ENCODE measurements at regions not wholly inside any gene's neighbourhood (a gene's known extent, or its start where the extent isn't known, plus 50 kb on each side); places are given as distances from the start of the nearest gene placed in this dataset.
"Not testable (repeated sequence)": the region's sequence is repeated elsewhere in the genome, so short reads cannot be mapped to it uniquely, and the experiment has no call there.

GRCh38 chr18:43751203-43751602, 473.9 kb upstream of the SYT4 start:
- no peak for DNase-seq

- no peak for DNase-seq
Observed at GRCh38 chr18:43751835-43752234, 474.5 kb upstream of the SYT4 start.

- DNase-seq = no peak
Observed at GRCh38 chr18:43757273-43757672, 480.0 kb upstream of the SYT4 start.

DNA sequence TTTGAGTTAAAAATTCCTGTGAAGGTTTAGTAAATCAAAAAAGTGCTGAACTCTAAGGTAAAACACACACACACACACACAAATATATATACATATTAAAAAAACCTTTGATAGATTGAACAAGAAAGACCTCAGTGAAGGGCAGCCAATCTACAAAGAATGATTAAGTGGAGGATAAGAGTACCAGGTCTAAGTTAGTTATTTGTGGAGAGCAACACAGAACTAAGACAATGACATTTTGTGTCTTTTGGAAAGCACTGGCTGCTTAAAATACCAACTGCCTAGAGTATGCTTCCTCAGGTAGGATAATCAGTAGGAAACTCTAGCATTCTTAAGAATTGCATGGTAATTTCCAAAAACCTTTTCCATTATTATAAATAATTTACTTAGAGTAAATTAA, 481.4 kb upstream of the SYT4 start:
- no peak for DNase-seq

- no peak for DNase-seq
Observed at GRCh38 chr18:43760010-43760409, 482.7 kb upstream of the SYT4 start.

- DNase-seq = no peak
Observed at GRCh38 chr18:43772907-43773306, 495.6 kb upstream of the SYT4 start.

DNA sequence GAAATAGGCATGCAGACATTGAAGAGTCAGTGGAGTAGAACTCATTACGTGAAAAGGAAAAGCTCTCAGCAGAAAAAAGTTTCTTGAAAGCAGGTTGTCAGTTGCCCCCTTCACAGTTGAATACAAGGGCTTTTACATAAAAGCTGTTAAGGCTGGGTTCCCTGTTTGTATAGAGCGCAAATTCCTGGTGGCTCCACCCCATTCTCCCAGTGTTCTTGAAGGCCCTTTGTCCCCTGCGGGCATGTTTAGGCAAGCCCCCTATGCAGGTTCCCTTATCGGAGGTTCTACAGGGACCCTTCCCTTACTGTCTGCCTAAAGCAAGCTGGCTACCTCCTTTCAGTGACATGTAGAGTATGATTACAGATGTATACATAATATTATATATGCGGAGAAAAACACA, 497.2 kb upstream of the SYT4 start:
- DNase-seq = no peak

- no peak for DNase-seq
Observed at GRCh38 chr18:43775591-43775990, 498.3 kb upstream of the SYT4 start.

- no peak for DNase-seq
Observed at GRCh38 chr18:43776997-43777396, 499.7 kb upstream of the SYT4 start.

- no peak for DNase-seq
Observed at GRCh38 chr18:43777636-43778304, 500.5 kb upstream of the SYT4 start.

DNA sequence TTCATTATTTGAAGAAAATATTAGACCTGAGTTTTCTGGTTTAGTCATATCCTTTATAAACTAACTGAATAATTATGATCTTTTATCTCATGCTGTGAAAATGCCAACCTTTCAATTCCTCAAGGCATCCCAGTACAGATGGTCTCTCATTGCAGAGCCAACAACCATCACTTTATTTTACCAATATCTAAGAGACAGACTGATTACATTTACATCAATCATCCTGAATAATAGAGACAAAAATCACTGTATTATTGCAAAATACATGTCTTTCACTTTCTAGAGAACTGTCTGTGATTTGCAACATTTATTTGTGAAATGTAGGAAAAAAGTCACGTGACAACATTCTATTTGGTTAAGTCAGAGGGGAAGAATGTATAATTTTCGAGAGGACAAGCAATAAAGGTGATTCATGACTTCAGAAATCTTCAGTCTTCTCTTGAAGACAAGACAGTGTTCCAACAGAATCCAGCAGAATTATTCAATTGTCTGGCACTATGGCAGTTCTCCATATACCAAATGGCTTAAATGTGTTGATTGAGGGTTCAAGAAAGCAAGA, 503.6 kb upstream of the SYT4 start:
- no peak for DNase-seq

DNA sequence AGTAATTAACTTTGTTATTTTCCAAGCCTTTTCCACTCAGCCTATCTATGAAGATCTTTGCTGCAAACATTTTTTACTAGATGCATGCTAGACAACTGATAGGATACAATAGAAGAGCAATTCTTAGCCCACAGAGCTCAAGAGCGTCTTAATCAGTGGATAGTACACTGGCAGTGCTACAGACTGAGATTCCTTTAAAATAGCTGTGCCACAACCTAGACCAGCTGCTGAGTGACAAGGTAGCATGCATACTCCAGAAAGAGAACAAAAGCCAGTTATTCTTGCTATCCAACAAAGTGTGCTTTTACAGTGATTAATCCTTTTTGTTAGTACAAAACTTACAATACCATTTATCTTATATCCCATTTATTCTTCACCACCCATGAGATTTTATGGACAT, 507.9 kb upstream of the SYT4 start:
- DNase-seq = no peak

DNA sequence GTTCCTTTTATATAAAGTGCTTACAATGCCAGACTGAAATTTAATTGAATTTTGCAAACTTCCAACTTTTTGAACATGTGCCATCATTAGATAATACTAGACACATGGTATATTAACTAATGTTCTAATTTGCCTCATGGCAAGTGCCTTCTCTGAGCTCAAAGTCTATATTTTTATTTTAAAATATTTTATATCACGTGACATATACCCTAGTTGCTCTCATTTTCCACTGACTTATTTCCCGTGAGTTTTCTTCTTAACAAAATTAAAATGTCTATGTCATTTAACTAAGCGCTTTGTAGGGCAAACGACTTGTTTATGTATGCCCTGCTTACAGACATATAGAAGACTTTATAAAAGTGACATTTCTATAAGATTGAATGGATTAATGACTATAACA, 509.6 kb upstream of the SYT4 start:
- no peak for DNase-seq

DNA sequence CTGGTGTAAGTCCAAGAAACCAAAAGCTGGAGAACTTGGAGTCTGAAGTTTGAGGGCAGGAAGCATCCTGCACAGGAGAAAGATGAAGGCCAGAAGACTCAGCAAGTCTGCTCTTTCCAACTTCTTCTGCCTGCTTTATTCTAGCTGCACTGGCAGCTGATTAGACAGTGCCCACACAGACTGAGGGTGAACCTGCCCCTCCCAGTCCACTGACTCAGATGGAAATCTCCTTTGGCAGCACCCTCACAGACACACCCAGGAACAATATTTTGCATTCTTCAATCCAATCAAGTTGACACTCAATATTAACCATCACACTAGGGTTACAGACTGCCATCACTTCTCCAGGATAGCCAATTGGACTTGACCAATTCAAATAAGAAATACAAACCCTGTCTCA, 510.4 kb upstream of the SYT4 start:
- DNase-seq = not testable (repeated sequence)

DNA sequence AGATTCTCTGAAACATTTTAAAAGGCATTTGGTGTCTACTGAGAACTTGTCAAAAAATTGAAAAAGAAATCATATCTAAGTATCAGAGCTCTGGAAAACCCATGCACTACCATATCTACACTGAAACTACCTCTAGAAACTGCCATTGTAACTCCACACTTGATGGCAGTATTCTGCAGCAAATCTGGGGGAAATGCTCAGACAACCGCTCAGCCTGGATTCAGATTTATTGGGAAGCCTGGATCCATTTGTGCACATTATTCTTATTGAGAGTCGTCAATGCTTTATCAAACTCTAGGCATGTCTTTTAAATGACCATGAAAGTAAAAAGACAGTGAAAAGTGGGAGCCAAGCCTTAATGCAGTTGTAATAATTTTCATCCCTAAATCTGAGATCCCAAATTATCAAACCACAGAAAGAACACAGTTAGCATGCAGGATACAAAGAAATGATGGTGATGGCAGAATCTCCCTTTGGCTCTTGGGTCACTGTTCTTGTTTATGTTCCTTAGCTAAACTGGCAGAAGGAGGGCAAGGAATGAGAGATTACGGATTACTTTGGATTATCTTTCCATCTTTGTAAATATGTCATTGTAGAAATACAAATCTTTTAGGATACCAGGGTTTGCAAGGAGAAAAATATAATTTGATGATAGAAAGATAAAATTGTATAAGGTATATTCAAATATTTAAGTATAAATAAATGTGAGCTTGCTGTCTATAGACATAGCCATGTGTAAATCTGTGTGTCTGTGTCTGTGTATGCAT, 512.1 kb upstream of the SYT4 start:
- no peak for DNase-seq

DNA sequence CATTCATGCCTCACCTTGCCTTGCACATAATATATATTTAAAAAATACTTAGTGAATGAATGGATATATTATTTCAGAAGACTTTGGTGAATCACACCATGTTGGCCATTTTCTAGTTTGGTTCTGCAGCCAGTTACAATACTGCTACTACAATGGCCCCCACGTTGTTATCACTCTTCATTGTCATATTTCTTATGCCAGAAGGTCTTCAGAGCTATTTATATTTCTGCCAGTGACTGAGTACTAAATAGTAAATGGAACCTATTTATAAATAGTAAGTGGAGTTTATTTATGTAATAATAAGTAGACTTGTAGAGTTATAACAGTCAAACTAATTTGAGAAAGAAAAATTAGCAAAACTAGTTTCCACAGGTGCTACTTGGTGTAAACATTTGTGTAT, 516.6 kb upstream of the SYT4 start:
- no peak for DNase-seq

DNA sequence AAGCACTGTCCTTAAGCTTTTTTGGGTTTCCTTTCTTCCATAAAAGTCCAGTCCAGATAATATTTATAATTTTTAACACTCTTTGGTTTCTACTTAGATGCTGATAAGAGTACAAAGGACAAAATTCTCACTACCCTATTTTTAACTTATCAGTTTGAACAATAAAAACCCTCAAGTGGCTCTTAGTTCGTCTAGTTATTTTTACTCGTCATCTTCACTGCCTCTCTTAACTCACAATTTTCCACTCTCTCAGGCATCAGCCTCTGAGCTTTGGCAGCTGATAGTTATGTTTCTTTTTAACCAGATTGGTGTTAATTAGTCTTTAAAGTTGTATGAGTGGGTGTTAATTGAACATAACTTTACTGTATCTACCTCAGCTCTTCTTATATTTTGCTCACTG, 517.1 kb upstream of the SYT4 start:
- no peak for DNase-seq

- DNase-seq = no peak
Observed at GRCh38 chr18:43797347-43797746, 520.1 kb upstream of the SYT4 start.

GRCh38 chr18:43800584-43800983, 523.3 kb upstream of the SYT4 start:
- DNase-seq = no peak

DNA sequence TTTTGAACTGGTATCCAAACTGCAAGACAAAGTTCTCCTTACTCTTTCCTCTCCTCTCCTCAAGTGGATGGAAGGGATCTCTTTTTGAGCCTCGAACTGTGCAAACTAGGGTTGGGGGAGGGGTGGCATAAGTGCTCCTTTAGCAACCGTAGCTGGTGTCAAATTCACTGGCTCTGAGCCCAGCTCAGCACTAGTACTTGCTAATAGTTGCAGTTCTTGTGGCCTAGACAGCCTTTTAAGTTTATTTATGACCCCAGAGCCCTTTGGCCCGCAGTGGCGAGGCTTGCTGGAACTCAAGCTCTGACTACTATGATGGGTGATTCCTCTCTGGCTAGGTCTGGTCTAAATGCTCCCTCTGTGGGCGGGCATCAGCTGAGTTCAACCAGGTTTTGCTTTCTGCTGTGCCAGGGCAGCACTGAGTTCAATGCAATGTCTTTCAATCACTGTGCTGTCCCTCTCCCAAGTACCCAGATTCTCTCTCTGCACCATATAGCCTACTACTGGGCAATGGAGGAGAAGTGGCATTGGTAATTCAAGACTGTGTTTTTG, 528.4 kb upstream of the SYT4 start:
- no peak for DNase-seq

- no peak for DNase-seq
Observed at GRCh38 chr18:43812627-43813026, 535.3 kb upstream of the SYT4 start.

DNA sequence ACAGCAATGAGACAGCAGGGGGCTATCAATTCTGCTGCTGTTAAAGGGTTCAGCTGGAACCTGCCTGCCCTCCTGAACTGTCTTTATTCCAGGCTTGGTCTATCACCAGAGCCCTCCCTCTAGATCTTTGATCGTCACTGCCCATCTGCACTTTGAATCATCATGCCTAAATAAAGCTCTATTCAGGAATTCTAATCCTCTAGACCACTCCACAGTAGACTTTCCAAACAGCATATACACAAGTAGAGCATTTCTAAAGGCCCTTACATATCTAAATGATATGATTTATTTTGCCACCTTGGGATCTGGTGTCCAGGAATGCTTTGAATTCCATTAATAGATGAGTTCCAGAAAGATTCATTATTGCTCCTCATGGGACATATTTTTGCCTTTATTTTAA, 542.1 kb upstream of the SYT4 start:
- no peak for DNase-seq

- DNase-seq = no peak
Observed at GRCh38 chr18:43819873-43820272, 542.6 kb upstream of the SYT4 start.

- no peak for DNase-seq
Observed at GRCh38 chr18:43825768-43826167, 548.5 kb upstream of the SYT4 start.

Measured in CD4-positive, alpha-beta T cell treated with Interleukin-21 for 1 hour (primary cell).